ENCODE measurements at regions not wholly inside any gene's neighbourhood (a gene's known extent, or its start where the extent isn't known, plus 50 kb on each side); places are given as distances from the start of the nearest gene placed in this dataset.

- no peak for TF ChIP-seq TCF7L2 (IDR thresholded peaks at IDR 0.05; ENCODE audit: low read depth, low read length)
- no peak for TF ChIP-seq CTCF (IDR thresholded peaks at IDR 0.05)
- no peak for TF ChIP-seq REST (IDR thresholded peaks at IDR 0.05; ENCODE audit: insufficient read depth in 1 of 2, low read depth in 2 of 2, low read length in 1 of 2)
- no peak for TF ChIP-seq POLR2AphosphoS5 (IDR thresholded peaks at IDR 0.05; ENCODE audit: low read depth, low read length)
Observed at GRCh38 chr17:53646835-53647234, 175.9 kb upstream of the KIF2B start.

All from Panc1 (cell line).